ENCODE measurements at regions not wholly inside any gene's neighbourhood (a gene's known extent, or its start where the extent isn't known, plus 50 kb on each side); places are given as distances from the start of the nearest gene placed in this dataset.

DNA sequence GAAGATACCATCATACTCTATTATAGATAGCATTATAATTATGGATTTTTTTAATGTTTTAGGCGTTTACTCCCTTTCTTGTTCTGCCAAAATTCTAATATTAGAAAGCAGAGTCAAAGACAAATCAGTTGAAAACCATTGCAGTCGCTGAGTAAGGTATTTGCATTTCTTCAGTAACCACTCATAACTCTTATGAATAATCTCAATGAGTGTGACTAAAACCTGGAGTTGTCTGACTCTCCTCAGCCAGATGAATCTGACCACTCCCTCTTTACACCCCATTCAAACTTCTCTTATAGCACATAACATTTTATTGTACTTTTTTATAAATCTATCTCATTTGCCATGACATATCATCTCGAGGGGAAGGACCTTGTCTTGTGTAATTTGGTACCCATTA lies 1006.5 kb downstream of the DIAPH3 start:
- H3K27me3 ChIP-seq = peaks cover 0 to 3% (median 0%) of the 10 kb centered on the region in 9 donors
- no peak for ATAC-seq
- intact Hi-C loops (cut with DNase I) = no loop called here
- no peak for DNase-seq
- H3K4me1 ChIP-seq = no peaks in the 10 kb centered on the region
- H3K9me3 ChIP-seq = peaks cover 0 to 20% (median under 1%) of the 10 kb centered on the region in 12 donors
- WGBS, 4 donors = 74 to 85% (median 81%) methylated on average over 3 of the region's 3 CpGs
- no peak for TF ChIP-seq POLR2A (IDR thresholded peaks at IDR 0.05)
- TF ChIP-seq, protein P1, sequence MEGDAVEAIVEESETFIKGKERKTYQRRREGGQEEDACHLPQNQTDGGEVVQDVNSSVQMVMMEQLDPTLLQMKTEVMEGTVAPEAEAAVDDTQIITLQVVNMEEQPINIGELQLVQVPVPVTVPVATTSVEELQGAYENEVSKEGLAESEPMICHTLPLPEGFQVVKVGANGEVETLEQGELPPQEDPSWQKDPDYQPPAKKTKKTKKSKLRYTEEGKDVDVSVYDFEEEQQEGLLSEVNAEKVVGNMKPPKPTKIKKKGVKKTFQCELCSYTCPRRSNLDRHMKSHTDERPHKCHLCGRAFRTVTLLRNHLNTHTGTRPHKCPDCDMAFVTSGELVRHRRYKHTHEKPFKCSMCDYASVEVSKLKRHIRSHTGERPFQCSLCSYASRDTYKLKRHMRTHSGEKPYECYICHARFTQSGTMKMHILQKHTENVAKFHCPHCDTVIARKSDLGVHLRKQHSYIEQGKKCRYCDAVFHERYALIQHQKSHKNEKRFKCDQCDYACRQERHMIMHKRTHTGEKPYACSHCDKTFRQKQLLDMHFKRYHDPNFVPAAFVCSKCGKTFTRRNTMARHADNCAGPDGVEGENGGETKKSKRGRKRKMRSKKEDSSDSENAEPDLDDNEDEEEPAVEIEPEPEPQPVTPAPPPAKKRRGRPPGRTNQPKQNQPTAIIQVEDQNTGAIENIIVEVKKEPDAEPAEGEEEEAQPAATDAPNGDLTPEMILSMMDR (IDR thresholded peaks at IDR 0.05) = no peak
- H3K27ac ChIP-seq = no peak overlapping the region
- no peak overlapping the region for H3K4me3 ChIP-seq
- H3K36me3 ChIP-seq = no peaks in the 10 kb centered on the region

DNA sequence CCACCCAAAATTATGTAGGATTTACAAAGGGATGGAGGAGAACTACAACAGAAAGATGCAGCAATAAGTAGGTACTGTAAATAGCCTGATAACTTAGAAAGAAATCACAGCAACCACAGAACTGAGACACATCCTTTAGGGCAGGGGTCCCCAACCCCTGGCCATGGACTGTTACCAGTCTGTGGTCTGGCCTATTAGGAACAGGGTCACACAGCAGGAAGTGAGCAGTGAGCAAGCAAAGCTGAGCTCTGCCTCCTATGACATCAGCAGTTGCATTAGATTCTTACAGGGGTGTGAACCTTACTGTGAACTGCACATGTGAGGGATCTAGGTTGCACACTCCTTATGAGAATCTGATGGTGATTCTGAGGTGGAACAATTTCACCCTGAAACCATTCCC lies 997.6 kb downstream of the DIAPH3 start:
- TF ChIP-seq POLR2A (IDR thresholded peaks at IDR 0.05) = no peak
- TF ChIP-seq, protein P1 (IDR thresholded peaks at IDR 0.05) = no peak
- peaks cover 0 to 11% (median 0%) of the 10 kb centered on the region in 12 donors for H3K9me3 ChIP-seq
- no peaks in the 10 kb centered on the region for H3K36me3 ChIP-seq
- no peaks in the 10 kb centered on the region for H3K4me1 ChIP-seq
- DNase-seq (no peak), ATAC-seq (no peak)
- no peak overlapping the region for H3K4me3 ChIP-seq
- no peaks in the 10 kb centered on the region for H3K27me3 ChIP-seq
- intact Hi-C loops (cut with DNase I) = no loop called here
- no peak overlapping the region for H3K27ac ChIP-seq

DNA sequence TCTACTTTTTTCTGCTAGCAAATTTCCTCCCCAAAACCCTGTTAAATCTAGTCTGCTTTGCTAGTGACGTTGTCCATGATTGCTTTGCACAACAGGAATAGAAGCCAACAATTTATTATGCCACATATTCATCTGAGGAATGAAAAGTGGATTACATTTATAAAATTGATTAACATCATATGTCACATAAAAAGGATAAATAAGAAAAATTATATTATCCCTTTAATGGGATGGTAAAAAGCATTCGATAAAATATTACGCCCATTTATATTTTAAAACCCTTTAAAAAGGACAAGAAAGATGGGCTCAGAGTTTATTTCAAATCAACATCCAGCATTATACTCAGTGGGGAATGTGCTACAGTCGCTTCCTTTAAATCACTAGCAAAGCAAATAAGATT lies 991.7 kb downstream of the DIAPH3 start:
- DNase-seq (no peak), ATAC-seq (no peak)
- H3K9me3 ChIP-seq = no peaks in the 10 kb centered on the region
- WGBS, 4 donors = 67 to 81% (median 68%) methylated on average over 4 of the region's 4 CpGs
- TF ChIP-seq, protein P1 (IDR thresholded peaks at IDR 0.05) = no peak
- no peak for TF ChIP-seq POLR2A (IDR thresholded peaks at IDR 0.05)
- no peaks in the 10 kb centered on the region for H3K4me1 ChIP-seq
- H3K36me3 ChIP-seq = no peaks in the 10 kb centered on the region
- H3K4me3 ChIP-seq = no peak overlapping the region
- intact Hi-C loops (cut with DNase I) = no loop called here
- H3K27ac ChIP-seq = no peak overlapping the region
- H3K27me3 ChIP-seq = no peaks in the 10 kb centered on the region

DNA sequence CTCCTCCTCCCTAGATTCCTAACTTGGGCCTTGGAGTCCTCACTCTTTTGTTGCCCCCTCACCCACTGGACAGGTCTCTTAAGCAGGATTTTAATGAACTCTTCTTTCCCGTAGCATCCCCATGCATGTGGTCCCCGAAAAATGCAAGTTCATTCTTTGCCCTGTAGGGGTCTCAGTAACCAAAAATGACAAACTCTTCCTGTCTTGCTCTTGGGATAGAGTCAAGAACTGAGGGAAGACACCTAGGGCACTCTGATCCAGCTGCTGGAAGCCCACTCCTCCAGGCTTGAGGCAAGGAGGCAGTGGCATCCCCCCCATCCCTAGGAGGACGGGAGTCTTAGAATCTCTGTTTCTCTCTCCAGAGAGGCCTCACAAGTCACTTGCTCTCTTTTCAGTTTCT lies 987.0 kb downstream of the DIAPH3 start:
- Histone ChIP-seq H3K27me3 (no peaks in the 10 kb centered on the region), H3K4me1 (no peaks in the 10 kb centered on the region), H3K4me3 (no peak overlapping the region), H3K36me3 (no peaks in the 10 kb centered on the region), H3K9me3 (no peaks in the 10 kb centered on the region), H3K27ac (no peak overlapping the region)
- DNase-seq (no peak), ATAC-seq (no peak)
- TF ChIP-seq POLR2A (IDR thresholded peaks at IDR 0.05) = no peak
- TF ChIP-seq, protein P1 (IDR thresholded peaks at IDR 0.05) = no peak
- 96 to 98% (median 97%) methylated on average over 3 of the region's 3 CpGs for WGBS, 4 donors
- intact Hi-C loops (cut with DNase I) = no loop called here

Data from heart left ventricle (tissue), 16 donors.